SHP77 treated with DMSO at 0.1 percent for 48 hours (cell line): ENCODE measurements at regions not wholly inside any gene's neighbourhood (a gene's known extent, or its start where the extent isn't known, plus 50 kb on each side); places are given as distances from the start of the nearest gene placed in this dataset.
"Not testable (repeated sequence)": the region's sequence is repeated elsewhere in the genome, so short reads cannot be mapped to it uniquely, and the experiment has no call there.

Experiments used
- DNase-seq: peaks from one replicate; lab custom pipeline; 2025; lab: John Stamatoyannopoulos, UW

GRCh38 chr10:23870651-23871610, 338.0 kb upstream of the KIAA1217 start:
- no peak for DNase-seq

- no peak for DNase-seq
Measured at GRCh38 chr10:23872290-23872689, 336.6 kb upstream of the KIAA1217 start.

GRCh38 chr10:23877791-23878320, 331.1 kb upstream of the KIAA1217 start:
- DNase-seq, result no peak

GRCh38 chr10:23884670-23885069, 324.3 kb upstream of the KIAA1217 start:
- no peak for DNase-seq

GRCh38 chr10:23885853-23886252, 323.1 kb upstream of the KIAA1217 start:
- DNase-seq, result no peak

- DNase-seq, result no peak
Measured at GRCh38 chr10:23886355-23886754, 322.6 kb upstream of the KIAA1217 start.

- no peak for DNase-seq
Measured at GRCh38 chr10:23891301-23891700, 317.6 kb upstream of the KIAA1217 start.

- no peak for DNase-seq
Measured at GRCh38 chr10:23892296-23892695, 316.6 kb upstream of the KIAA1217 start.

GRCh38 chr10:23897267-23897666, 311.7 kb upstream of the KIAA1217 start:
- no peak for DNase-seq

GRCh38 chr10:23897861-23898260, 311.1 kb upstream of the KIAA1217 start:
- no peak for DNase-seq

GRCh38 chr10:23899166-23899565, 309.8 kb upstream of the KIAA1217 start:
- DNase-seq, result no peak

- no peak for DNase-seq
Measured at GRCh38 chr10:23910291-23910690, 298.6 kb upstream of the KIAA1217 start.

GRCh38 chr10:23912884-23913404, 296.0 kb upstream of the KIAA1217 start:
- no peak for DNase-seq

- DNase-seq, result no peak
Measured at GRCh38 chr10:23914641-23915040, 294.3 kb upstream of the KIAA1217 start.

GRCh38 chr10:23917251-23917840, 291.6 kb upstream of the KIAA1217 start:
- no peak for DNase-seq

GRCh38 chr10:23918090-23918723, 290.7 kb upstream of the KIAA1217 start:
- DNase-seq, result no peak

GRCh38 chr10:23918839-23919238, 290.1 kb upstream of the KIAA1217 start:
- DNase-seq, result no peak

GRCh38 chr10:23927576-23928325, 281.2 kb upstream of the KIAA1217 start:
- no peak for DNase-seq

GRCh38 chr10:23934023-23934422, 274.9 kb upstream of the KIAA1217 start:
- not testable (repeated sequence) for DNase-seq

- no peak for DNase-seq
Measured at GRCh38 chr10:23945845-23946244, 263.1 kb upstream of the KIAA1217 start.

- DNase-seq, result no peak
Measured at GRCh38 chr10:23951841-23952240, 257.1 kb upstream of the KIAA1217 start.
